ENCODE measurements at regions not wholly inside any gene's neighbourhood (a gene's known extent, or its start where the extent isn't known, plus 50 kb on each side); places are given as distances from the start of the nearest gene placed in this dataset.

GRCh38 chr3:30473374-30474051 is 132.9 kb upstream of the TGFBR2 start:
- no peak overlapping the region for H3K4me3 Mint-ChIP-seq
- H3K27ac Mint-ChIP-seq, result no peak overlapping the region
- no peak for ATAC-seq
- H3K4me1 Mint-ChIP-seq, result peaks cover 4% of the 10 kb centered on the region
- H3K36me3 Mint-ChIP-seq, result 0 out of 2 replicates have a peak, but pooled peaks cover 4% of the 10 kb centered on the region
- CTCF ChIA-PET, result no interaction called here
- POLR2A ChIA-PET, result no interaction called here
- DNase-seq (ENCODE audit: low spot score), result no peak
- peaks cover 6% of the 10 kb centered on the region for H3K9me3 Mint-ChIP-seq
- TF ChIP-seq ELF4 (CRISPR knock-in tag; IDR thresholded peaks at IDR 0.05; ENCODE audit: low read depth), result no peak
- TF ChIP-seq NFATC4 (CRISPR knock-in tag; IDR thresholded peaks at IDR 0.05), result no peak
- no peak for TF ChIP-seq NR1H2 (CRISPR knock-in tag; IDR thresholded peaks at IDR 0.05)
- TF ChIP-seq, protein P1, sequence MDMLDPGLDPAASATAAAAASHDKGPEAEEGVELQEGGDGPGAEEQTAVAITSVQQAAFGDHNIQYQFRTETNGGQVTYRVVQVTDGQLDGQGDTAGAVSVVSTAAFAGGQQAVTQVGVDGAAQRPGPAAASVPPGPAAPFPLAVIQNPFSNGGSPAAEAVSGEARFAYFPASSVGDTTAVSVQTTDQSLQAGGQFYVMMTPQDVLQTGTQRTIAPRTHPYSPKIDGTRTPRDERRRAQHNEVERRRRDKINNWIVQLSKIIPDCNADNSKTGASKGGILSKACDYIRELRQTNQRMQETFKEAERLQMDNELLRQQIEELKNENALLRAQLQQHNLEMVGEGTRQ (CRISPR knock-in tag; IDR thresholded peaks at IDR 0.05), result no peak
- TF ChIP-seq, protein P2, sequence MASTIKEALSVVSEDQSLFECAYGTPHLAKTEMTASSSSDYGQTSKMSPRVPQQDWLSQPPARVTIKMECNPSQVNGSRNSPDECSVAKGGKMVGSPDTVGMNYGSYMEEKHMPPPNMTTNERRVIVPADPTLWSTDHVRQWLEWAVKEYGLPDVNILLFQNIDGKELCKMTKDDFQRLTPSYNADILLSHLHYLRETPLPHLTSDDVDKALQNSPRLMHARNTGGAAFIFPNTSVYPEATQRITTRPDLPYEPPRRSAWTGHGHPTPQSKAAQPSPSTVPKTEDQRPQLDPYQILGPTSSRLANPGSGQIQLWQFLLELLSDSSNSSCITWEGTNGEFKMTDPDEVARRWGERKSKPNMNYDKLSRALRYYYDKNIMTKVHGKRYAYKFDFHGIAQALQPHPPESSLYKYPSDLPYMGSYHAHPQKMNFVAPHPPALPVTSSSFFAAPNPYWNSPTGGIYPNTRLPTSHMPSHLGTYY (CRISPR knock-in tag; IDR thresholded peaks at IDR 0.05), result no peak
- no peak for TF ChIP-seq RELA (CRISPR knock-in tag; IDR thresholded peaks at IDR 0.05; ENCODE audit: borderline replicate concordance)
- TF ChIP-seq ATF1 (CRISPR knock-in tag; IDR thresholded peaks at IDR 0.05), result no peak
- TF ChIP-seq, protein P3, sequence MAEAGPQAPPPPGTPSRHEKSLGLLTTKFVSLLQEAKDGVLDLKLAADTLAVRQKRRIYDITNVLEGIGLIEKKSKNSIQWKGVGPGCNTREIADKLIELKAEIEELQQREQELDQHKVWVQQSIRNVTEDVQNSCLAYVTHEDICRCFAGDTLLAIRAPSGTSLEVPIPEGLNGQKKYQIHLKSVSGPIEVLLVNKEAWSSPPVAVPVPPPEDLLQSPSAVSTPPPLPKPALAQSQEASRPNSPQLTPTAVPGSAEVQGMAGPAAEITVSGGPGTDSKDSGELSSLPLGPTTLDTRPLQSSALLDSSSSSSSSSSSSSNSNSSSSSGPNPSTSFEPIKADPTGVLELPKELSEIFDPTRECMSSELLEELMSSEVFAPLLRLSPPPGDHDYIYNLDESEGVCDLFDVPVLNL (CRISPR knock-in tag; IDR thresholded peaks at IDR 0.05; ENCODE audit: borderline replicate concordance, low read depth), result no peak
- TF ChIP-seq ZNF263 (CRISPR knock-in tag; IDR thresholded peaks at IDR 0.05; ENCODE audit: low read depth), result no peak
- no peak for TF ChIP-seq IRF2 (CRISPR knock-in tag; IDR thresholded peaks at IDR 0.05; ENCODE audit: borderline replicate concordance, low read depth)
- no peak for TF ChIP-seq ZNF425 (CRISPR knock-in tag; conservative IDR thresholded peaks at IDR 0.05)
- TF ChIP-seq AFF4 (CRISPR knock-in tag; IDR thresholded peaks at IDR 0.05; ENCODE audit: borderline replicate concordance), result no peak
- TF ChIP-seq FOXJ3 (CRISPR knock-in tag; IDR thresholded peaks at IDR 0.05; ENCODE audit: borderline replicate concordance), result no peak
- TF ChIP-seq, protein P4, sequence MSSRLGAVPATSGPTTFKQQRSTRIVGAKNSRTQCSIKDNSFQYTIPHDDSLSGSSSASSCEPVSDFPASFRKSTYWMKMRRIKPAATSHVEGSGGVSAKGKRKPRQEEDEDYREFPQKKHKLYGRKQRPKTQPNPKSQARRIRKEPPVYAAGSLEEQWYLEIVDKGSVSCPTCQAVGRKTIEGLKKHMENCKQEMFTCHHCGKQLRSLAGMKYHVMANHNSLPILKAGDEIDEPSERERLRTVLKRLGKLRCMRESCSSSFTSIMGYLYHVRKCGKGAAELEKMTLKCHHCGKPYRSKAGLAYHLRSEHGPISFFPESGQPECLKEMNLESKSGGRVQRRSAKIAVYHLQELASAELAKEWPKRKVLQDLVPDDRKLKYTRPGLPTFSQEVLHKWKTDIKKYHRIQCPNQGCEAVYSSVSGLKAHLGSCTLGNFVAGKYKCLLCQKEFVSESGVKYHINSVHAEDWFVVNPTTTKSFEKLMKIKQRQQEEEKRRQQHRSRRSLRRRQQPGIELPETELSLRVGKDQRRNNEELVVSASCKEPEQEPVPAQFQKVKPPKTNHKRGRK (CRISPR knock-in tag; IDR thresholded peaks at IDR 0.05; ENCODE audit: borderline replicate concordance), result no peak
- H3K27me3 Mint-ChIP-seq (ENCODE audit: low read depth), result no peaks in the 10 kb centered on the region
